Caco-2 (cell line): ENCODE measurements at regions not wholly inside any gene's neighbourhood (a gene's known extent, or its start where the extent isn't known, plus 50 kb on each side); places are given as distances from the start of the nearest gene placed in this dataset.

Experiments
- BruUV-seq: library from RNA; stranded (reverse); fragments of 400-500 nt; replicated peaks from 2 replicates; lab custom pipeline; 2021; lab: Mats Ljungman, UMichigan
- CTCF ChIA-PET: fragments of 300-600 bp; sonication (Branson Sonifier 250); formaldehyde crosslinking; loops from one replicate; lab custom pipeline; 2022; ENCODE audit warnings: antibody characterized with exemption; lab: Charles Lee
- POLR2A ChIA-PET: fragments of 300-600 bp; sonication (Branson Sonifier 250); formaldehyde crosslinking; loops from one replicate; lab custom pipeline; 2022; ENCODE audit warnings: antibody characterized with exemption; lab: Charles Lee
- DNase-seq, 2 experiments: peaks; one replicate each; pipeline versions ENCODE4 v3.0.0 to v3.0.0-alpha.2; 2020 to 2022
- H3K27me3 ChIP-seq: replicated peaks from 2 replicates; pipeline ENCODE4 v1.6.0; 2011; ENCODE audit warnings: low read length; ENCODE audit not compliant: control insufficient read depth, insufficient read depth
- H3K36me3 ChIP-seq: 2 replicates; pipeline ENCODE4 v1.5.1; 2011; ENCODE audit warnings: low read length; ENCODE audit not compliant: control insufficient read depth, insufficient read depth
- H3K4me1 ChIP-seq: fragments of 250-450 bp; sonication (Bioruptor Pico); 2 replicates; pipeline ENCODE4 v1.5.1; 2020; ENCODE audit warnings: mild to moderate bottlenecking
- H3K4me3 ChIP-seq: 2 replicates; pipeline ENCODE4 v1.5.1; 2011; ENCODE audit warnings: low read depth, mild to moderate bottlenecking, control low read depth, low read length
- H3K9me3 ChIP-seq: fragments of 250-450 bp; sonication (Bioruptor Pico); 2 replicates; pipeline ENCODE4 v1.5.1; 2020; ENCODE audit warnings: mild to moderate bottlenecking, moderate library complexity
- H3K27ac Mint-ChIP-seq: one replicate; pipeline ENCODE4 v1.8.0; 2022; ENCODE audit warnings: mixed read lengths; ENCODE audit not compliant: unreplicated experiment
- H3K27me3 Mint-ChIP-seq: one replicate; pipeline ENCODE4 v1.8.0; 2022; ENCODE audit warnings: mixed read lengths; ENCODE audit not compliant: insufficient read depth, unreplicated experiment
- H3K36me3 Mint-ChIP-seq: one replicate; pipeline ENCODE4 v1.8.0; 2022; ENCODE audit warnings: mild to moderate bottlenecking, mixed read lengths; ENCODE audit not compliant: insufficient read depth, unreplicated experiment
- H3K4me1 Mint-ChIP-seq: one replicate; pipeline ENCODE4 v1.8.0; 2022; ENCODE audit warnings: low read depth, mixed read lengths; ENCODE audit not compliant: unreplicated experiment
- H3K4me3 Mint-ChIP-seq: one replicate; pipeline ENCODE4 v1.8.0; 2022; ENCODE audit warnings: mild to moderate bottlenecking, moderate library complexity, mixed read lengths; ENCODE audit not compliant: unreplicated experiment
- H3K9me3 Mint-ChIP-seq: one replicate; pipeline ENCODE4 v1.8.0; 2022; ENCODE audit warnings: mixed read lengths; ENCODE audit not compliant: unreplicated experiment
- CTCF ChIP-seq, 2 experiments: fragments of 200-600 bp in 1 of 2; IDR thresholded peaks; 1 replicate in 1 of 2; 2 replicates in 1 of 2; pipeline versions ENCODE4 v1.5.1 to v1.8.0; 2011 to 2022; ENCODE audit warnings: antibody characterized with exemption in 1 of 2, control low read depth in 1 of 2, inconsistent platforms in 1 of 2, low read depth in 1 of 2, low read length in 1 of 2, mild to moderate bottlenecking in 1 of 2, moderate library complexity in 1 of 2; ENCODE audit not compliant: insufficient read depth in 1 of 2, severe bottlenecking in 1 of 2, unreplicated experiment in 1 of 2
- intact Hi-C: fragments of 100-400 bp; cut with micrococcal nuclease; formaldehyde crosslinking; loops from one replicate; pipeline ENCODE4 v1.10.0; 2022; ENCODE audit not compliant: unreplicated experiment

DNA sequence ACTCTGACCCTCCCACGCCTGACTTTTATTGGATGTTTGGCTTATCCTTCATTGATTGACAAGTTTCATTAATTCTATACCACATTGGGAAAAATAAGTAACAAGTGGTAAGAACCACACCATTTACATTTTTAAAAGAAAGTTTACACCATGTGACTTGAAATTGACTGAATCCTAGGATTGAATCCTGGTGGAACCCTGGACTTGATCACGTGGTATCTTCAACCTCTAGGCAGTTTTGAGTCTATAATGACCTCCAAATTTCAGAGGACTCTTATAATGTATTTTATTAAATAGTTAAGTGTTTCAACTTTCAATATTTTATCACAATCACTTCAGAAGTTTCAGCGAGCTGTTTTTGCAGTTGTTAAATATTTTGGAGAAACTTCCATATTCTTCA is 172.0 kb downstream of the SLC6A15 start:
- Mint-ChIP-seq H3K4me1 (no peaks in the 10 kb centered on the region), H3K9me3 (no peaks in the 10 kb centered on the region), H3K27ac (no peak overlapping the region), H3K27me3 (no peaks in the 10 kb centered on the region), H3K36me3 (no peaks in the 10 kb centered on the region), H3K4me3 (no peak overlapping the region)
- intact Hi-C loops: no loop called here
- no peaks in the 10 kb centered on the region for H3K4me1 ChIP-seq
- no peaks in the 10 kb centered on the region for H3K36me3 ChIP-seq
- DNase-seq: no peak
- H3K27me3 ChIP-seq: no peaks in the 10 kb centered on the region
- no peaks in the 10 kb centered on the region for H3K9me3 ChIP-seq
- no peak overlapping the region for H3K4me3 ChIP-seq
- ChIA-PET CTCF (no interaction called here), POLR2A (no interaction called here)
- TF ChIP-seq CTCF (IDR thresholded peaks at IDR 0.05; ENCODE audit: insufficient read depth in 1 of 2, low read depth in 1 of 2, low read length in 1 of 2, severe bottlenecking in 1 of 2, unreplicated experiment in 1 of 2): no peak
- no TSS peak for BruUV-seq

GRCh38 chr12:84738481-84738972 is 174.1 kb downstream of the SLC6A15 start:
- intact Hi-C loops: no loop called here
- H3K4me1 ChIP-seq: no peaks in the 10 kb centered on the region
- Mint-ChIP-seq H3K36me3 (no peaks in the 10 kb centered on the region), H3K27me3 (peaks cover 2% of the 10 kb centered on the region), H3K4me1 (no peaks in the 10 kb centered on the region), H3K9me3 (no peaks in the 10 kb centered on the region), H3K27ac (no peak overlapping the region), H3K4me3 (no peak overlapping the region)
- TF ChIP-seq CTCF (IDR thresholded peaks at IDR 0.05; ENCODE audit: insufficient read depth in 1 of 2, low read depth in 1 of 2, low read length in 1 of 2, severe bottlenecking in 1 of 2, unreplicated experiment in 1 of 2): no peak
- H3K4me3 ChIP-seq: no peak overlapping the region
- no peaks in the 10 kb centered on the region for H3K27me3 ChIP-seq
- DNase-seq: no peak
- ChIA-PET POLR2A (no interaction called here), CTCF (no interaction called here)
- BruUV-seq: no TSS peak
- H3K36me3 ChIP-seq: no peaks in the 10 kb centered on the region
- H3K9me3 ChIP-seq: no peaks in the 10 kb centered on the region

- no peak for TF ChIP-seq CTCF (IDR thresholded peaks at IDR 0.05; ENCODE audit: insufficient read depth in 1 of 2, low read depth in 1 of 2, low read length in 1 of 2, severe bottlenecking in 1 of 2, unreplicated experiment in 1 of 2)
- BruUV-seq: no TSS peak
- DNase-seq: no peak
- H3K36me3 ChIP-seq: no peaks in the 10 kb centered on the region
- Mint-ChIP-seq H3K36me3 (no peaks in the 10 kb centered on the region), H3K4me3 (no peak overlapping the region), H3K27ac (no peak overlapping the region), H3K4me1 (peaks cover 8% of the 10 kb centered on the region), H3K9me3 (no peaks in the 10 kb centered on the region), H3K27me3 (peaks cover 2% of the 10 kb centered on the region)
- no peaks in the 10 kb centered on the region for H3K27me3 ChIP-seq
- H3K4me3 ChIP-seq: no peak overlapping the region
- H3K9me3 ChIP-seq: no peaks in the 10 kb centered on the region
- no peaks in the 10 kb centered on the region for H3K4me1 ChIP-seq
- ChIA-PET POLR2A (no interaction called here), CTCF (no interaction called here)
- intact Hi-C loops: no loop called here
Measured at GRCh38 chr12:84732828-84733340, 179.7 kb downstream of the SLC6A15 start.
